ENCODE measurements at regions not wholly inside any gene's neighbourhood (a gene's known extent, or its start where the extent isn't known, plus 50 kb on each side); places are given as distances from the start of the nearest gene placed in this dataset.
A peak's percentile ranks its signal among the peaks of the same experiment; 100 is the strongest.

DNA sequence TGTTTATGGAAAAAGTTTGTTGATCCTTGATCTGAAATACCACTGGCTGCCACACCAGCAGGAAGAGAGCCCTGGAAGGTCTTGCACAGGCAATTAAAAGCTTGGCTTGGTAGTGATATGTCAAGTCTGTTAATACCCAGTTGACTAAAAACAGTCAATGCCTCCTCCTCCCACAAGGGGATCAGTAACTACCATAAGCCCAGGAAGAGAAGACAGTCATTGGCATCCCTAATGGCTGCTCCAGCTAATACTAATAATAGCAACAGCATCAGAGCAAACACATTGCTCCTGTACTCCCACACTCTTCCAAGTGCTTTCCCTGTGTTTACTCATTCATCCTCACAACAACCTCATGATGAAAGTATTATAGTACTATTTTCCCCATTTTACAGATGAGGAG is 528.6 kb downstream of the TAFA4 start:
- H3K27me3 Mint-ChIP-seq (ENCODE audit: insufficient read depth) = no peaks in the 10 kb centered on the region
- H3K36me3 Mint-ChIP-seq (ENCODE audit: low read depth) = no peaks in the 10 kb centered on the region
- H3K27ac Mint-ChIP-seq = no peak overlapping the region
- Histone ChIP-seq H3K4me3 (ENCODE audit: low read length) (no peak overlapping the region), H3K9ac (ENCODE audit: extremely low read depth, low read length, poor library complexity, severe bottlenecking) (no peak overlapping the region), H3K4me1 (ENCODE audit: control insufficient read depth, insufficient read depth, low read length) (no peaks in the 10 kb centered on the region), H3K9me3 (ENCODE audit: control insufficient read depth, low read length) (no peaks in the 10 kb centered on the region), H3K27ac (ENCODE audit: low read depth, low read length) (no peak overlapping the region), H3K36me3 (ENCODE audit: control insufficient read depth, insufficient read depth, low read length) (no peaks in the 10 kb centered on the region), H3K27me3 (ENCODE audit: control insufficient read depth, insufficient read depth, low read length, poor library complexity, severe bottlenecking) (no peaks in the 10 kb centered on the region)
- H3K4me1 Mint-ChIP-seq = no peaks in the 10 kb centered on the region
- no peak overlapping the region for H3K4me3 Mint-ChIP-seq
- no peaks in the 10 kb centered on the region for H3K9me3 Mint-ChIP-seq
- DNase-seq = no peak
- TF ChIP-seq, protein P1, sequence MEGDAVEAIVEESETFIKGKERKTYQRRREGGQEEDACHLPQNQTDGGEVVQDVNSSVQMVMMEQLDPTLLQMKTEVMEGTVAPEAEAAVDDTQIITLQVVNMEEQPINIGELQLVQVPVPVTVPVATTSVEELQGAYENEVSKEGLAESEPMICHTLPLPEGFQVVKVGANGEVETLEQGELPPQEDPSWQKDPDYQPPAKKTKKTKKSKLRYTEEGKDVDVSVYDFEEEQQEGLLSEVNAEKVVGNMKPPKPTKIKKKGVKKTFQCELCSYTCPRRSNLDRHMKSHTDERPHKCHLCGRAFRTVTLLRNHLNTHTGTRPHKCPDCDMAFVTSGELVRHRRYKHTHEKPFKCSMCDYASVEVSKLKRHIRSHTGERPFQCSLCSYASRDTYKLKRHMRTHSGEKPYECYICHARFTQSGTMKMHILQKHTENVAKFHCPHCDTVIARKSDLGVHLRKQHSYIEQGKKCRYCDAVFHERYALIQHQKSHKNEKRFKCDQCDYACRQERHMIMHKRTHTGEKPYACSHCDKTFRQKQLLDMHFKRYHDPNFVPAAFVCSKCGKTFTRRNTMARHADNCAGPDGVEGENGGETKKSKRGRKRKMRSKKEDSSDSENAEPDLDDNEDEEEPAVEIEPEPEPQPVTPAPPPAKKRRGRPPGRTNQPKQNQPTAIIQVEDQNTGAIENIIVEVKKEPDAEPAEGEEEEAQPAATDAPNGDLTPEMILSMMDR (conservative IDR thresholded peaks at IDR 0.05) = peak; percentile 40

DNA sequence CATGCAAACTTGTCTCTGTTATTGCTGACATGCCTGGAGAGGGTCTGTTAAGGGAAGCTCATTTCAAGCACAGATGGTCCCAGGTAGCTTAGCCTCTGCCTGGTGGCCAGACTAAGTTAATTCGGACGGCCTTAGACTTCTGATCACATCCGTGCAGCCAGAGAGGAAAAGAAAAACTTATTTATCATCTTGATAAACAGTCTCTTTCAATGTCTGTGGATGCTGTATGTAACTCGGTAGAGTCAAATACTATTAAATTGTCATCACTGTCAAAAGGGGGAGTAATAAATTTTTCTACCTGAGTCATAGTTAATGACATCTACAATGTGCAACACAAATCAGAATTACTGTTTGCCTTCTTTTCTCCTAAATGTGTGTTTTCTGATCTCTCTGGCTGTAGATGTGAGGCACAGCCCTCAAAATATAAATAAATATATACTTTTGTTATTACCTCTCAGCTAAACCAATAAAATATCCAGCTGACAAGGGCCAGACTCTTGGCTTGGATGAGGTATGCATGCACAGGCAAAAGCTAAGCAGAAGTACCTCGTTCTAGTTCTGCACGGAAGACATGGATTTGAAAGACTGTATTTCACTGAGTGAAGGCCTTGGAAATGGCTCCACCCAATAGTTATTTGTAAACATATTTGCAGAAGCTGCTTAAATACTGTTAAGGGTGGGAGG is 530.0 kb downstream of the TAFA4 start:
- Mint-ChIP-seq H3K9me3 (no peaks in the 10 kb centered on the region), H3K4me1 (no peaks in the 10 kb centered on the region), H3K4me3 (no peak overlapping the region), H3K27me3 (ENCODE audit: insufficient read depth) (no peaks in the 10 kb centered on the region), H3K27ac (no peak overlapping the region), H3K36me3 (ENCODE audit: low read depth) (no peaks in the 10 kb centered on the region)
- TF ChIP-seq, protein P1 (conservative IDR thresholded peaks at IDR 0.05) = no peak
- no peak for DNase-seq
- H3K36me3 ChIP-seq (ENCODE audit: control insufficient read depth, insufficient read depth, low read length) = no peaks in the 10 kb centered on the region
- H3K27ac ChIP-seq (ENCODE audit: low read depth, low read length) = no peak overlapping the region
- H3K4me3 ChIP-seq (ENCODE audit: low read length) = no peak overlapping the region
- WGBS, 2 experiments (ENCODE audit: insufficient coverage in 1 of 2, insufficient read length in 1 of 2) = 93% methylated on average over 5 to 6 of the region's 6 CpGs
- no peaks in the 10 kb centered on the region for H3K4me1 ChIP-seq (ENCODE audit: control insufficient read depth, insufficient read depth, low read length)
- H3K9ac ChIP-seq (ENCODE audit: extremely low read depth, low read length, poor library complexity, severe bottlenecking) = no peak overlapping the region
- no peaks in the 10 kb centered on the region for H3K27me3 ChIP-seq (ENCODE audit: control insufficient read depth, insufficient read depth, low read length, poor library complexity, severe bottlenecking)
- H3K9me3 ChIP-seq (ENCODE audit: control insufficient read depth, low read length) = no peaks in the 10 kb centered on the region

DNA sequence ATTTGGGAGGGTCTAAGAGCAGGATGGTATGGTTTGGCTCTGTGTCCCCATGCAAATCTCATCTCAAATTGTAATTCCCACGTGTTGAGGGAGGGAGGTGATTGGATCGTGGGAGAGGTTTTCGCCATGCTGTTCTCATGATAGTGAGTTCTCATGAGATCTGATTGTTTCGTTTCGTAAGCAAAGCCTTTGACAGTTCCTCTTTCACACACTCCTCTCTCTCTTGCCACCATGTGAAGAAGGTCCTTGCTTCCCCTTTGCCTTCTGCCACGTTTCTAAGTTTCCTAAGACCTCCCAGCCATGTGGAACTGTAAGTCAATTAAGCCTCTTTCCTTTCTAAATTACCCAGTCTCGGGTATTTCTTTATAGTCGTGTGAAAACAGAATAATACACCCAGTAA is 553.7 kb downstream of the TAFA4 start:
- no peak overlapping the region for H3K4me3 ChIP-seq (ENCODE audit: low read length)
- H3K9me3 ChIP-seq (ENCODE audit: control insufficient read depth, low read length) = peaks cover 14% of the 10 kb centered on the region
- no peaks in the 10 kb centered on the region for H3K27me3 Mint-ChIP-seq (ENCODE audit: insufficient read depth)
- TF ChIP-seq, protein P1 (conservative IDR thresholded peaks at IDR 0.05) = no peak
- no peaks in the 10 kb centered on the region for H3K36me3 ChIP-seq (ENCODE audit: control insufficient read depth, insufficient read depth, low read length)
- WGBS, 2 experiments (ENCODE audit: insufficient coverage in 1 of 2, insufficient read length in 1 of 2) = 92 to 100% methylated on average over 5 to 8 of the region's 8 CpGs
- H3K27me3 ChIP-seq (ENCODE audit: control insufficient read depth, insufficient read depth, low read length, poor library complexity, severe bottlenecking) = no peaks in the 10 kb centered on the region
- H3K4me1 Mint-ChIP-seq = peaks cover 9% of the 10 kb centered on the region
- peaks cover 5% of the 10 kb centered on the region for H3K36me3 Mint-ChIP-seq (ENCODE audit: low read depth)
- H3K4me1 ChIP-seq (ENCODE audit: control insufficient read depth, insufficient read depth, low read length) = no peaks in the 10 kb centered on the region
- no peak overlapping the region for H3K9ac ChIP-seq (ENCODE audit: extremely low read depth, low read length, poor library complexity, severe bottlenecking)
- H3K9me3 Mint-ChIP-seq = peaks cover 42% of the 10 kb centered on the region
- no peak overlapping the region for H3K27ac Mint-ChIP-seq
- H3K27ac ChIP-seq (ENCODE audit: low read depth, low read length) = no peak overlapping the region
- no peak overlapping the region for H3K4me3 Mint-ChIP-seq
- no peak for DNase-seq

Measured in endodermal cell (in vitro differentiated cells).